ENCODE measurements at regions not wholly inside any gene's neighbourhood (a gene's known extent, or its start where the extent isn't known, plus 50 kb on each side); places are given as distances from the start of the nearest gene placed in this dataset.

- peak; percentile 36; the same call in 2 of the 3 replicates for ATAC-seq
Observed at GRCh38 chr13:109836629-109837607, 50.5 kb upstream of the IRS2 start.

More at GRCh38 chr13:109836629-109837607, 50.5 kb upstream of the IRS2 start:
- no peak overlapping the region for H3K4me3 Mint-ChIP-seq
- no peak overlapping the region for H3K4me2 ChIP-seq
- H3K79me2 ChIP-seq (replicated peaks; ENCODE audit: insufficient read depth) = no peaks in the 10 kb centered on the region
- H3K9me3 Mint-ChIP-seq = no peaks in the 10 kb centered on the region
- no peaks in the 10 kb centered on the region for H3K36me3 Mint-ChIP-seq (ENCODE audit: low read depth)
- H3K36me3 ChIP-seq (ENCODE audit: insufficient read depth) = no peaks in the 10 kb centered on the region
- H3K27ac Mint-ChIP-seq = no peak overlapping the region
- peaks cover 21% of the 10 kb centered on the region for H3K4me1 ChIP-seq (ENCODE audit: insufficient read depth)
- H2AFZ ChIP-seq = no peak overlapping the region
- H3K27me3 ChIP-seq (ENCODE audit: insufficient read depth) = no peaks in the 10 kb centered on the region
- peaks cover 16% of the 10 kb centered on the region for H3K4me1 Mint-ChIP-seq
- H3F3A ChIP-seq (replicated peaks; ENCODE audit: low read depth) = no peaks in the 10 kb centered on the region
- H3K9me2 ChIP-seq (ENCODE audit: insufficient read depth) = peaks cover 4% of the 10 kb centered on the region; the same call in 1 of the 2 replicates
- DNase-seq (ENCODE audit: low spot score) = no peak
- H3K27ac ChIP-seq (ENCODE audit: low read depth) = no peak overlapping the region
- H3K4me3 ChIP-seq = no peak overlapping the region
- peaks cover 4% of the 10 kb centered on the region for H3K27me3 Mint-ChIP-seq (ENCODE audit: insufficient read depth, low read depth, poor library complexity)
- no peak for TF ChIP-seq STAT1 (IDR thresholded peaks at IDR 0.05; ENCODE audit: unreplicated experiment)
- TF ChIP-seq, protein P1, sequence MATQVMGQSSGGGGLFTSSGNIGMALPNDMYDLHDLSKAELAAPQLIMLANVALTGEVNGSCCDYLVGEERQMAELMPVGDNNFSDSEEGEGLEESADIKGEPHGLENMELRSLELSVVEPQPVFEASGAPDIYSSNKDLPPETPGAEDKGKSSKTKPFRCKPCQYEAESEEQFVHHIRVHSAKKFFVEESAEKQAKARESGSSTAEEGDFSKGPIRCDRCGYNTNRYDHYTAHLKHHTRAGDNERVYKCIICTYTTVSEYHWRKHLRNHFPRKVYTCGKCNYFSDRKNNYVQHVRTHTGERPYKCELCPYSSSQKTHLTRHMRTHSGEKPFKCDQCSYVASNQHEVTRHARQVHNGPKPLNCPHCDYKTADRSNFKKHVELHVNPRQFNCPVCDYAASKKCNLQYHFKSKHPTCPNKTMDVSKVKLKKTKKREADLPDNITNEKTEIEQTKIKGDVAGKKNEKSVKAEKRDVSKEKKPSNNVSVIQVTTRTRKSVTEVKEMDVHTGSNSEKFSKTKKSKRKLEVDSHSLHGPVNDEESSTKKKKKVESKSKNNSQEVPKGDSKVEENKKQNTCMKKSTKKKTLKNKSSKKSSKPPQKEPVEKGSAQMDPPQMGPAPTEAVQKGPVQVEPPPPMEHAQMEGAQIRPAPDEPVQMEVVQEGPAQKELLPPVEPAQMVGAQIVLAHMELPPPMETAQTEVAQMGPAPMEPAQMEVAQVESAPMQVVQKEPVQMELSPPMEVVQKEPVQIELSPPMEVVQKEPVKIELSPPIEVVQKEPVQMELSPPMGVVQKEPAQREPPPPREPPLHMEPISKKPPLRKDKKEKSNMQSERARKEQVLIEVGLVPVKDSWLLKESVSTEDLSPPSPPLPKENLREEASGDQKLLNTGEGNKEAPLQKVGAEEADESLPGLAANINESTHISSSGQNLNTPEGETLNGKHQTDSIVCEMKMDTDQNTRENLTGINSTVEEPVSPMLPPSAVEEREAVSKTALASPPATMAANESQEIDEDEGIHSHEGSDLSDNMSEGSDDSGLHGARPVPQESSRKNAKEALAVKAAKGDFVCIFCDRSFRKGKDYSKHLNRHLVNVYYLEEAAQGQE (IDR thresholded peaks at IDR 0.05; ENCODE audit: unreplicated experiment) = no peak
- no peaks in the 10 kb centered on the region for H4K20me1 ChIP-seq (replicated peaks; ENCODE audit: insufficient read depth)
